ENCODE measurements at regions not wholly inside any gene's neighbourhood (a gene's known extent, or its start where the extent isn't known, plus 50 kb on each side); places are given as distances from the start of the nearest gene placed in this dataset.

GRCh38 chr4:126853715-126854114 is 779.0 kb upstream of the INTU start:
- TF ChIP-seq CTCF (IDR thresholded peaks at IDR 0.05) (no peak), ZFX (IDR thresholded peaks at IDR 0.05; ENCODE audit: borderline replicate concordance) (no peak)

All from 22Rv1 (cell line).